Smooth muscle cell (in vitro differentiated cells): ENCODE measurements at regions not wholly inside any gene's neighbourhood (a gene's known extent, or its start where the extent isn't known, plus 50 kb on each side); places are given as distances from the start of the nearest gene placed in this dataset.
"Not testable (repeated sequence)": the region's sequence is repeated elsewhere in the genome, so short reads cannot be mapped to it uniquely, and the experiment has no call there.

Source experiments
- DNase-seq: peaks from one replicate; lab custom pipeline; 2025; ENCODE audit not compliant: unreplicated experiment; lab: John Stamatoyannopoulos, UW
- H2AFZ ChIP-seq: fragments of 200-600 bp; sonication (generic); 2 replicates; pipeline ENCODE4 v1.6.0; 2016; ENCODE audit warnings: antibody characterized with exemption, low read depth, mild to moderate bottlenecking
- H3F3A ChIP-seq: fragments of 200-600 bp; sonication (generic); 2 replicates; pipeline ENCODE4 v1.6.0; 2017; ENCODE audit warnings: antibody characterized with exemption, low read depth
- H3K27ac ChIP-seq: fragments of 200-600 bp; sonication (generic); 2 replicates; pipeline ENCODE4 v1.5.1; 2016; ENCODE audit warnings: low read depth, mild to moderate bottlenecking
- H3K27me3 ChIP-seq: fragments of 200-600 bp; sonication (generic); 2 replicates; pipeline ENCODE4 v1.6.1; 2016; ENCODE audit warnings: low read depth, mild to moderate bottlenecking
- H3K36me3 ChIP-seq: fragments of 200-600 bp; sonication (generic); 2 replicates; pipeline ENCODE4 v1.5.1; 2016; ENCODE audit warnings: low read depth
- H3K4me1 ChIP-seq: fragments of 200-600 bp; sonication (generic); 2 replicates; pipeline ENCODE4 v1.5.1; 2016; ENCODE audit warnings: low read depth
- H3K4me2 ChIP-seq: fragments of 200-600 bp; sonication (generic); 2 replicates; pipeline ENCODE4 v1.6.0; 2016; ENCODE audit warnings: mild to moderate bottlenecking
- H3K4me3 ChIP-seq: fragments of 200-600 bp; sonication (generic); 2 replicates; pipeline ENCODE4 v1.5.1; 2016; ENCODE audit warnings: mild to moderate bottlenecking
- H3K79me2 ChIP-seq: fragments of 200-600 bp; sonication (generic); 2 replicates; pipeline ENCODE4 v1.6.0; 2016; ENCODE audit warnings: low read depth, mild to moderate bottlenecking
- H3K9ac ChIP-seq: fragments of 200-600 bp; sonication (generic); 2 replicates; pipeline ENCODE4 v1.6.0; 2016; ENCODE audit warnings: low read depth
- H3K9me3 ChIP-seq: fragments of 200-600 bp; sonication (generic); replicated peaks from 2 replicates; pipeline ENCODE4 v1.5.1; 2016; ENCODE audit warnings: low read depth
- H4K20me1 ChIP-seq: fragments of 200-600 bp; sonication (generic); 2 replicates; pipeline ENCODE4 v1.6.0; 2016; ENCODE audit warnings: low read depth
- WGBS: methylation state at CpG from one replicate; pipeline ENCODE4 v1.1.7; 2016; ENCODE audit warnings: low lambda C conversion rate; 5-methylcytosine and 5-hydroxymethylcytosine counted together
- TF ChIP-seq, protein P1 (sequence below): fragments of 200-600 bp; sonication (generic); IDR thresholded peaks from 2 replicates; pipeline ENCODE4 v1.5.1; 2017; ENCODE audit warnings: borderline replicate concordance, mild to moderate bottlenecking, antibody characterized with exemption; ENCODE audit not compliant: insufficient read depth, poor library complexity, severe bottlenecking

DNA sequence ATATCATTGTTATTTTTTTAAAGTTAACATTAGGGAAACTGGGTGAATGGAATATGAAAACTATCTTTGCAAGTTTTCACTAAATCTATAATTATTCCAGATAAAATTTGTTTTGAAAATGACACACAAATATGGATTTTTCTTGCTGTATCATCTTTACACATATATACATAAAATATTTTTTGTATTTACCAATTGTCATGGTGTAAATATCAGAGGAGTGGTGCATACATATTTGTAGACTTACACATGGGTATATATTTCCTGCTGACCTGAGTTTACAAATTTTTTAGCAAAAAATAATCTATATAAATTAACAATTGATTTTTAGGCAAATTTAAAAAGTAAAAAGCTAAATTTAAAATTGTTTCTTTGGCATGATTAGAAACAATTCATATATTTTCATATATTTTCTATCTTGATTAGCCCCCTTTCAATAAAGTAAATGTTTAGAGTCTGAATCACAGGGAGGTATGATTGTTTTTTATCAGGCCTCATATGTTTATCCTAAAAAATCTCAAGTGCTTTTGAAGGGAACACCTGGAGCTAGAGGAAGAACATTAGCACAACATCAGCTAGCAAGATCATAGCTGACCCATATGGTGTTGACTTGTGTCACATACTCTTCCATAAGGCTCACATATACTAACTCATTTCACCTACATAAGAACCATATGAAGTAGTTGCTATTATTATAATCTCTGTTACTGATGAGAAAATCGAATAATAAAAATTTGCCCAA lies 671.8 kb upstream of the GJE1 start:
- DNase-seq: no peak
- Histone ChIP-seq H4K20me1 (no peaks in the 10 kb centered on the region), H3K9me3 (no peaks in the 10 kb centered on the region), H3F3A (peaks cover 5% of the 10 kb centered on the region), H3K79me2 (no peaks in the 10 kb centered on the region), H3K4me3 (no peak overlapping the region), H3K27me3 (no peaks in the 10 kb centered on the region), H3K4me2 (no peak overlapping the region), H3K36me3 (no peaks in the 10 kb centered on the region), H2AFZ (no peak overlapping the region), H3K4me1 (peaks cover 10% of the 10 kb centered on the region), H3K9ac (no peak overlapping the region), H3K27ac (no peak overlapping the region)
- TF ChIP-seq, protein P1, sequence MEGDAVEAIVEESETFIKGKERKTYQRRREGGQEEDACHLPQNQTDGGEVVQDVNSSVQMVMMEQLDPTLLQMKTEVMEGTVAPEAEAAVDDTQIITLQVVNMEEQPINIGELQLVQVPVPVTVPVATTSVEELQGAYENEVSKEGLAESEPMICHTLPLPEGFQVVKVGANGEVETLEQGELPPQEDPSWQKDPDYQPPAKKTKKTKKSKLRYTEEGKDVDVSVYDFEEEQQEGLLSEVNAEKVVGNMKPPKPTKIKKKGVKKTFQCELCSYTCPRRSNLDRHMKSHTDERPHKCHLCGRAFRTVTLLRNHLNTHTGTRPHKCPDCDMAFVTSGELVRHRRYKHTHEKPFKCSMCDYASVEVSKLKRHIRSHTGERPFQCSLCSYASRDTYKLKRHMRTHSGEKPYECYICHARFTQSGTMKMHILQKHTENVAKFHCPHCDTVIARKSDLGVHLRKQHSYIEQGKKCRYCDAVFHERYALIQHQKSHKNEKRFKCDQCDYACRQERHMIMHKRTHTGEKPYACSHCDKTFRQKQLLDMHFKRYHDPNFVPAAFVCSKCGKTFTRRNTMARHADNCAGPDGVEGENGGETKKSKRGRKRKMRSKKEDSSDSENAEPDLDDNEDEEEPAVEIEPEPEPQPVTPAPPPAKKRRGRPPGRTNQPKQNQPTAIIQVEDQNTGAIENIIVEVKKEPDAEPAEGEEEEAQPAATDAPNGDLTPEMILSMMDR: no peak
- WGBS: 100% methylated on average over 1 of the region's 1 CpG

DNA sequence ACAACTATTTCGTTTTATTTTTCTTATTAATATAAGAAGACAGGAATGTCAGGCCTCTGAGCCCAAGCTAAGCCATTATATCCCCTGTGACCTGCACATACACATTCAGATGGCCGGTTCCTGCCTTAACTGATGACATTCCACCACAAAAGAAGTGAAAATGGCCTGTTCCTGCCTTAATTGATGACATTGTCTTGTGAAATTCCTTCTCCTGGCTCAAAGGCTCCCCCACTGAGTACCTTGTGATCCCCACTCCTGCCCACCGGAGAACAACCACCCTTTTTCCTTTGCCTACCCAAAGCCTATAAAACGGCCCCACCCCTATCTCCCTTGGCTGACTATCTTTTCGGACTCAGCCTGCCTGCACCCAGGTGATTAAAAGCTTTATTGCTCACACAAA lies 672.5 kb upstream of the GJE1 start:
- 65% methylated on average over 5 of the region's 5 CpGs for WGBS
- not testable (repeated sequence) for DNase-seq, H2AFZ ChIP-seq, H3K4me3 ChIP-seq, H3K9me3 ChIP-seq, H3K9ac ChIP-seq, H3K27ac ChIP-seq, H3K27me3 ChIP-seq, H3K36me3 ChIP-seq, H4K20me1 ChIP-seq, H3K79me2 ChIP-seq, H3K4me2 ChIP-seq, H3F3A ChIP-seq
- peaks cover 10% of the 10 kb centered on the region for H3K4me1 ChIP-seq

DNA sequence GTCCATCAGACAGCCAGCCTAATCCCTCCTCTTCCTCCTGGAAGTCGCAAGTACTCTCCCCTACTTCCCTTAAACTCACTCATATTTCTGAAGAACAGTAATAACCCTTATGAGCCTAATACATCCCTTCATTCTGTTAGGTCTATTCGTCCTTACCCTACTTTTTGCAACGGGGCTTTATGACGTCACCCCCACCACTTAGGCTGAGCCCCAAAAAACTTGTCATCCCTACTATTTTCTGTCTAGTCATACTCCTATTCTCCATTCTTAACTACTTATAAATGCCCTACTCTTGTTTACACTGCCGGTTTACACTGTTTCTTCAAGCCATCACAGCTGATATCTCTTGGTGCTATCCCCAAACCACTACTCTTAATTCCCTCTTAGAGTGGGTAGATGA lies 674.7 kb upstream of the GJE1 start:
- not testable (repeated sequence) for H3K4me3 ChIP-seq, H3K4me1 ChIP-seq, H3K36me3 ChIP-seq, DNase-seq, H2AFZ ChIP-seq, H3K27me3 ChIP-seq, H3K9me3 ChIP-seq, H3K4me2 ChIP-seq, H3K79me2 ChIP-seq, H4K20me1 ChIP-seq, H3F3A ChIP-seq, H3K9ac ChIP-seq, H3K27ac ChIP-seq
- WGBS: 94% methylated on average over 5 of the region's 5 CpGs

DNA sequence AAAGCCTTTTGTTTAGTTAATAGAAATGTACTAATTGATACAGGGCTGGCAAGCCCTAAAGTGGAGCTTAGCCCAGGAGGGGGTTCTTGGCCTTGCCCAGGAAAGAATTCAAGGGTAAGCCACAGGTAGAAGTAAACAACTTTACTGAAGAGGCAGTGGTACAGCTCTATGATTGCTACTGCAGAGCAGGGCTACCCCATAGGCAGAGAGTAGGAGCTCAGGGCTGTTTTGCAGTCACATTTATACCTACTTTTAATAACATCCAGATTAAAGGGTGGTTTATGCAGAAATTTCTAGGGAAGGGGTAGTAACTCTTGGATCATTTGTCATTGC lies 680.4 kb upstream of the GJE1 start:
- TF ChIP-seq, protein P1: no peak
- H3K27me3 ChIP-seq: no peaks in the 10 kb centered on the region
- no peak overlapping the region for H2AFZ ChIP-seq
- no peaks in the 10 kb centered on the region for H4K20me1 ChIP-seq
- DNase-seq: no peak
- H3K4me3 ChIP-seq: no peak overlapping the region
- no peaks in the 10 kb centered on the region for H3F3A ChIP-seq
- H3K4me2 ChIP-seq: peak overlapping the region; percentile 6
- peak overlapping the region; percentile 56 for H3K27ac ChIP-seq
- no peaks in the 10 kb centered on the region for H3K9me3 ChIP-seq
- H3K4me1 ChIP-seq: peaks cover 14% of the 10 kb centered on the region
- no peaks in the 10 kb centered on the region for H3K79me2 ChIP-seq
- no peaks in the 10 kb centered on the region for H3K36me3 ChIP-seq
- no peak overlapping the region for H3K9ac ChIP-seq
